BJ (cell line): ENCODE measurements at regions not wholly inside any gene's neighbourhood (a gene's known extent, or its start where the extent isn't known, plus 50 kb on each side); places are given as distances from the start of the nearest gene placed in this dataset.

ENCODE experiments used
- CTCF ChIA-PET: fragments of 350-600 bp; formaldehyde crosslinking; extraction: SDS; loops from one replicate; lab custom pipeline; 2021; ENCODE audit warnings: antibody characterized with exemption, inconsistent platforms; lab: Yijun Ruan, JAX
- POLR2A ChIA-PET: fragments of 300-600 bp; sonication (Branson Sonifier 250); formaldehyde crosslinking; extraction: SDS; loops from one replicate; lab custom pipeline; 2021; ENCODE audit warnings: antibody characterized with exemption; lab: Charles Lee
- DNase-seq: peaks from one replicate; pipeline ENCODE4 v3.0.0-alpha.2; 2011; ENCODE audit warnings: low read depth
- H3K27me3 ChIP-seq: 2 replicates; pipeline ENCODE4 v1.6.0; 2011; ENCODE audit warnings: low read length; ENCODE audit not compliant: control insufficient read depth, insufficient read depth
- H3K36me3 ChIP-seq: 2 replicates; pipeline ENCODE4 v1.5.1; 2011; ENCODE audit warnings: low read length; ENCODE audit not compliant: control insufficient read depth, insufficient read depth
- H3K4me3 ChIP-seq: 2 replicates; pipeline ENCODE4 v1.5.1; 2011; ENCODE audit warnings: low read depth, mild to moderate bottlenecking, control low read depth, low read length
- CTCF ChIP-seq: IDR thresholded peaks from 2 replicates; pipeline ENCODE4 v1.5.1; 2011; ENCODE audit warnings: low read depth, mild to moderate bottlenecking, control low read depth, inconsistent platforms, low read length, moderate library complexity; ENCODE audit not compliant: insufficient read depth

- CTCF ChIA-PET = no interaction called here
- no peaks in the 10 kb centered on the region for H3K27me3 ChIP-seq
- no peak for DNase-seq
Observed at GRCh38 chr11:15453211-15453765, 338.6 kb downstream of the INSC start.

GRCh38 chr11:15468466-15468865, 353.7 kb downstream of the INSC start:
- no peak overlapping the region for H3K4me3 ChIP-seq
- H3K36me3 ChIP-seq = no peaks in the 10 kb centered on the region
- TF ChIP-seq CTCF = no peak
- ChIA-PET CTCF (no interaction called here), POLR2A (no interaction called here)
- no peak for DNase-seq
- no peaks in the 10 kb centered on the region for H3K27me3 ChIP-seq

More at GRCh38 chr11:15453211-15453765, 338.6 kb downstream of the INSC start:
- no peak overlapping the region for H3K4me3 ChIP-seq
- no peak for TF ChIP-seq CTCF
- no peaks in the 10 kb centered on the region for H3K36me3 ChIP-seq
- POLR2A ChIA-PET = no interaction called here

GRCh38 chr11:15471048-15471894, 356.5 kb downstream of the INSC start:
- Histone ChIP-seq H3K36me3 (no peaks in the 10 kb centered on the region), H3K27me3 (no peaks in the 10 kb centered on the region), H3K4me3 (no peak overlapping the region)
- ChIA-PET CTCF (interaction anchor here (0.6 kb wide), 1 partner anchor 10 kb away, joined by 3 read pairs; no protein-coding TSS in a partner anchor), POLR2A (no interaction called here)
- DNase-seq = no peak
- TF ChIP-seq CTCF = no peak

GRCh38 chr11:15471895-15472799, 357.4 kb downstream of the INSC start:
- no peak for DNase-seq
- Histone ChIP-seq H3K27me3 (no peaks in the 10 kb centered on the region), H3K4me3 (no peak overlapping the region), H3K36me3 (no peaks in the 10 kb centered on the region)
- CTCF ChIA-PET = interaction anchor here (0.6 kb wide), 1 partner anchor 11 kb away, joined by 3 read pairs; no protein-coding TSS in a partner anchor
- POLR2A ChIA-PET = no interaction called here
- no peak for TF ChIP-seq CTCF
